ENCODE measurements at regions not wholly inside any gene's neighbourhood (a gene's known extent, or its start where the extent isn't known, plus 50 kb on each side); places are given as distances from the start of the nearest gene placed in this dataset.

DNA sequence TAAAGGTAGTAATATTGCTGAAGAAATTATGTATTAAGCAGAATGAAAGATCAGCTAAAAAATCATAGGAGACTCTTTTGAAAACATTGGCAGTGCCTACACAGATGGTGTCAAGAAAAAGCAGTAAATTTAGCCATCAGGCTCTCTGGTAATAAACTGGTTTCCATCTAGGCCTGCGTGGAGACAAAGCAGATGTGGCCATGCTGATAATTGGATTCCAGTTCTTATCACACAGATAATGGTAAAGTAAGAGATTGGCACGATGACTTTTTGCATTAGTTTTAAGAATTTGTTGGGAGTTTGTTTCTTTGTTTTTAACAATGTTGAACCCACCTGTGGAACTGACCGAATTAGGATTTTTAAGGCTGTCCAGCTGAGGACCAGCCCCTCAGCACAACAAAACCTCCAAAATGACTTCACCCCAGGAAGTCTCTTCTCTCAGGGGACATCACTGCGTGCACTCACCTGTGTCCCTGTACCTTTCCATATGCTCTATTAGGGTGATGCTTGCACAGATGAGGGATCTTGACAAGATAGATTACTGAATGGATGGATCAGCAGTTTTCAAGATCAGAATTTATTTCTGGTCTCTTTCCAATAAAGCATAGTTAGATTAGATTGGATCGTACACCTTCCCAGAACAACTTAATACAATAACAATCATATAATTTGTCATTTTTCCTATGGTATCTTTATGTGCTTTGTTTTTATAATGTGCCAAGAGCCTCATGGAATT is 69.1 kb upstream of the DNAJC10 start:
- TF ChIP-seq, protein P1, sequence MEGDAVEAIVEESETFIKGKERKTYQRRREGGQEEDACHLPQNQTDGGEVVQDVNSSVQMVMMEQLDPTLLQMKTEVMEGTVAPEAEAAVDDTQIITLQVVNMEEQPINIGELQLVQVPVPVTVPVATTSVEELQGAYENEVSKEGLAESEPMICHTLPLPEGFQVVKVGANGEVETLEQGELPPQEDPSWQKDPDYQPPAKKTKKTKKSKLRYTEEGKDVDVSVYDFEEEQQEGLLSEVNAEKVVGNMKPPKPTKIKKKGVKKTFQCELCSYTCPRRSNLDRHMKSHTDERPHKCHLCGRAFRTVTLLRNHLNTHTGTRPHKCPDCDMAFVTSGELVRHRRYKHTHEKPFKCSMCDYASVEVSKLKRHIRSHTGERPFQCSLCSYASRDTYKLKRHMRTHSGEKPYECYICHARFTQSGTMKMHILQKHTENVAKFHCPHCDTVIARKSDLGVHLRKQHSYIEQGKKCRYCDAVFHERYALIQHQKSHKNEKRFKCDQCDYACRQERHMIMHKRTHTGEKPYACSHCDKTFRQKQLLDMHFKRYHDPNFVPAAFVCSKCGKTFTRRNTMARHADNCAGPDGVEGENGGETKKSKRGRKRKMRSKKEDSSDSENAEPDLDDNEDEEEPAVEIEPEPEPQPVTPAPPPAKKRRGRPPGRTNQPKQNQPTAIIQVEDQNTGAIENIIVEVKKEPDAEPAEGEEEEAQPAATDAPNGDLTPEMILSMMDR (IDR thresholded peaks at IDR 0.05), result no peak
- no peak for TF ChIP-seq POLR2A (IDR thresholded peaks at IDR 0.05)
